Kidney capillary endothelial cell (primary cell): ENCODE measurements at regions not wholly inside any gene's neighbourhood (a gene's known extent, or its start where the extent isn't known, plus 50 kb on each side); places are given as distances from the start of the nearest gene placed in this dataset.
"Not testable (repeated sequence)": the region's sequence is repeated elsewhere in the genome, so short reads cannot be mapped to it uniquely, and the experiment has no call there.

Experiments used
- DNase-seq: peaks from one replicate; pipeline ENCODE4 v3.0.0-alpha.2; 2018; ENCODE audit warnings: low spot score

DNA sequence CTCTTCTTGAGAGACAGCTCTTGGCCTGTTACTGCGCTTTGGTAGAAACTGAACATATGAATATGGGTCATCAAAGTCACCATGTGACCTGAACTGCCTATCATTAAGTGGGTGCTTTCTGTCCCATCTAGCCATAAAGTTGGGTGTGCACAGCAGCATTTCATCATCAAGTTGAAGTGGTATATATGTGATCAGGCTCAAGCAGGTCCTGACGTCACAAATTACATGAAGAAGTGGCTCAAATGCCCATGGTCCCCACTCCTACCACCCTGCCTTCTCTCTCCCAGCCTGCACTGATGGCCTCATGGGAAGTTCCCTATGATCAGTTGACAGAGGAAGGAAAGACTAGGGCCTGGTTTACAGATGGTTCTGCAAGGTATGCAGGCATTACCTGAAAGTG is 308.8 kb upstream of the MGAT4C start:
- DNase-seq = no peak

DNA sequence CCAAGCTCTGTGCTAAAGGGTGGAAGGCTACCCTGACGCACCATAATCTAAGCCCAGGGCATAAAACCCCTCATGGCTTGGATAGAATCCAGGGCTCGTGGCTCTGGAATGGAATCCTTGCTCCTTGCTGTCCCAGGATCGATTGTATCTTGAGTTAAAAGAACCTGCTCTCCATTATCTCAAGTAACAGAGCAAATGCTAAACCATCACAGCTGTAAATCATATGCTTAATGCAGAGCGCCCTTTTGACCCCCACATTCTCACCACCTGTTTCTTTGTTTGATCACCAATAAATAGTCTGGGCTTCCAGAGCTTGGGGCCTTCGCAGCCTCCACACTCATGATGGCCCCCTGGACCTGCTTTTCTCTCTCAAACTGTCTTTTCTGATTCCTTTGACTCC is 299.3 kb upstream of the MGAT4C start:
- not testable (repeated sequence) for DNase-seq

DNA sequence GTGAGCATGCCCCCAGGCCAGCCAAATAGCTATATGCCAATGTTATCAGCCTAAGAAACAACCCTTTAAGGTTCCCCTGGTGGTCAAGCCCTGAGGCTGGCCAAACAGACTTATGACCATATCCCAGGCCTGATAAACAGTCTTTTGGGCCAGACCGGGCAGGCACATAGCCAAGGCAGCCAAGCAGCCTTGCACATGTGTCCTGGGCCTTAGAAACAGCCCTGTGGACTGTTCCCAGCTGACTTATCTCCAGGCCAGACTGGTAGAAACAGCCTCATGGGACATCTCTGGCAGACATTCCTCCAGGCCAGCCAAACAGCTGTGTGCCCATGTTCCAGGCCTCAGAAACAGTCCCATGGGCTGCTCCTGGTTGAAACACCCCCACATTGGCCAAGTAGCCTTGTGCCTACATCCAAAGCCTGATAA is 295.0 kb upstream of the MGAT4C start:
- no peak for DNase-seq

DNA sequence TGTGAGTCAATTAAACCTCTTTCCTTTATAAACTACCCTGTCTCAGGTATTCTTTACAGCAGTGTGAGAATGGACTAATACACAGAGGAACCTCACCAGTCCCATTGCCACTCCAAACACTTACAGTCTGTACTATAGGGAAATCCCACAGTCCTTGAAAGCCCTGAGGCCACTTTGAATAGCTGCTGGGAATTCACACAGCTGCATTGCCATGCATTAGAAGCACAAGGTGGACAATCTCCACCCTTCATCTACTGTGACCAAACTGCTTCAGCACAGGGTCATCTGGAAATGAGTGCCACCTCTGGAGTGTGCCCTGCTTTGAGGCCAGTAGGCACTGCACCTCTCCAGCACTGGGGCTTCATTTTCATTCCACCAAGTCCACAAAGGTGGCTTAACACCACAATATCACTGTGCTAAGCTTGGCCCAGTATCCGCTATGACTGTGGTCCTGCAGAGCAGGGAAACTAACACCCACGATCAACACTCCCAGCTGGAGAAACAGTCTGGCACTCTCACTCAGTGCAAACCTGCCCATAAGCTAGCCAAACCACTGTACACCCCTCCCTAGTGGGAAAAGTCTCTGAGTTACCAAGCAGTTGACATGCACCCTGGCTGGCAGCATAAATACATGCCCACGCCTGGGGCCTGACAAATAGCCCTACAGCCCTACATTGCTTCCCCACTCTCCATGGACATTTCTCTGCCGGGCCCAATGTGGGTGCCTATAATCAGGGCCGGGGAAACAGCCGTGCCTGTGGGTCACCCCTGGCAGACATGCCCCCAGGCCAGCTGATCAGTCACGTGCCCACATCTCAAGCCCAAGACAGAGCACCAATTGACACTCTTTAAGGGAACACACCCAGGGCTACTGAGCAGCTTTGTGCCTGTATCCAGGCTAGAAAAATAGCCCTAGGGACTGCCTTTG is 294.3 kb upstream of the MGAT4C start:
- DNase-seq = no peak

DNA sequence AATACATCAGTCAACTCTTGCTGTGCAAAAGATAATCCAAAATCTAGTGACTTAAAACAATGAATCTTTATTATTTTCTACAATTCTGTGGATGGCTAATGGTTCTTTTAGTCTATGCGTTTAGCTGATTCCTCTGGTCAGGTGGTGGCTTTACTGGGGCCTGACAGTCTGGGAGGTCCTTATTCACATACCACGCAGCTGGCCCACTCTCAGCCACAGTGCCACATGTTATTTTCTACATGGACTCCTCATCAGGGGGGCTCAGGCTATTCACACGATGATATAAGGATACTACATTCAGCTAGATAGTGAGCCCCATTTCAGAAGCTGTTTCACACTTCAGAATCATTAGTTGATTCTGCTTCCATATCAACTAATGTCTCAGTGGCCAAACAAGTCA is 287.5 kb upstream of the MGAT4C start:
- no peak for DNase-seq

DNA sequence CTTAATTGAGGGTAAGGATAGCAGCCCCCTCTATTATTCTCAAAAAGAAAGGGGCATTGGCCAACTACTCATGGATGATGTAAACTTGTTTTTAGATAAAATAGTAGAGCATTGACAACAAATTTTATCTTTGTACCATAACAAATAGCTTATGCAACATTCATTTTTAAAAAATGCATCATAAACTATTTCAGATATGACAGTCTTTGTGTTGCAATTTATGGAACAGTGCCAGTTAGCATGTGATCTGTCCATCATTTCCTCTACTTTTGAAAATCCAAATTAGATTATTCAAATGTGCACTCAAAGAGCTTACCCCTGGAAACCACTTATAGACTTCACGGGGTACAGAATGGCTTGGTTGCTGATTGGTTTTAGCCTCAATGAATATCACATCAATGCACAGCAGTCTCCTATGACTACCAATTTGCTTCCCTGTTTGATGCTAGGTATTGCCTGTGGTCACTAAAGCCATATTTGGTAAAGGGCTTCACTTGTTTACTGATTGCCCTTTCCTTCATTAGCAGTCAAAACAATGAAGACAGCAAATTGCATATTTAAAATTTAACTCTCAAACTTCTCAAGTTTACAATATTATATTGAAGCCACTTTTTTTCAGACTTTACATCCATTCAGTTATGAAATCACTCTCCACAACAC is 274.9 kb upstream of the MGAT4C start:
- no peak for DNase-seq

DNA sequence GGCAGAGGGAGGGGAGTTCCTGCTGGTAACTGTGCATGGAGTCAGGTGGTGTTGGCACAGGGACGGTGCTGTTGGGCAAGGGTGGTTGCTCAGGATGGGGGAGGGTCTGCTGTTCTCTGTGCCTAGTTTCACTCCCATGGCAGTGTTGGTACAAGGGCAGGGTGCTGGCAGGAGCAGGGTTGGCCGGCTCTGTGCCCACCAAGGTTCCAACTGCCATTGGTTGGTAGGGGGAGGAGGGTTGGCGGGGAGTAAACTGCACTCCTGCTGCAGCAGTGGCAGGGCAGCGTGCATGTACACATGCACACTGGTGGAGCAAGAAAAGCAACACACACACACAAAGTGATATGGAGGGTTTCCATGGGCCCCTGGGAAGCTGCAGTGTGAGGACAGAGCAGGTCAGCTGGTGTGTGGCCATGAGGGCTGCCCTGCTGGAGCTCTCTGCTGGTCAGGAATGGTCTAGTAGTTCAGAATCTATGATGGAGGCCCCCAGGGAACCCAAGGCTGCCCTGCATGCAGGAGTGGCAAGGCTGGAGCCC is 269.9 kb upstream of the MGAT4C start:
- DNase-seq = no peak

DNA sequence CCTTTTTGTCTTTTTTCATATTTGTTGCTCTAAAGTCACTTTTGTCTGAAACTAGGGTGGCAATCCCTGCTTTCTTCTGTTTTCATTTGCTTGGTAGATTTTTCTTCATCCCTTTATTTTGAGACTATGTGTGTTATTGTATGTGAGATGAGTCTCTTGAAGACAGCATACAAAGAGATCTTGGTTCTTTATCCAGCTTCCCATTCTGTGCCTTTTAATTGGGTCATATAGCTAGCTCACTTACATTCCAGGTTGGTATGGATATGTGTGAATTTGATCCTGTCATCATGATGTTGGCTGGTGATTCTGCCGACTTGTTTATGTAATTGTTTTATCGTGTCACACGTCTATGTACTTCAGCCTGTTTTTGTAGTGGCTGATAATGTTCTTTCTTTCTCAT is 267.7 kb upstream of the MGAT4C start:
- DNase-seq = no peak

DNA sequence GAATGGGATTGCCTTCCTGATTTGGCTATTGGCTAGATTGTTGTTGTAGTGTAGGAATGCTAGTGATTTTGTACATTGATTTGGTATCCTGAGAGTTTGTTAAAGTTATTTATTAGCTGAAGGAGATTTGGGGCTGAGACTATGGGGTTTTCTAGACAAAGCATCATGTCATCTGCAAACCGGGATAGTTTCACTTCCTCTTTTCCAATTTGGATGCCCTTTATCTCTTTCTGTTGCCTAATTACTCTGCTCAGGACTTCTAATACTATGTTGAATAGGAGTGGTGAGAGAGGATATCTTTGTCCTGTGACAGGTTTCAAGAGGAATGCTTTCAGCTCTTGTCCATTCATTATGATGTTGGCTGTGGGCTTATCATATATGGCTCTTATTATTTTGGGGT is 265.7 kb upstream of the MGAT4C start:
- no peak for DNase-seq

DNA sequence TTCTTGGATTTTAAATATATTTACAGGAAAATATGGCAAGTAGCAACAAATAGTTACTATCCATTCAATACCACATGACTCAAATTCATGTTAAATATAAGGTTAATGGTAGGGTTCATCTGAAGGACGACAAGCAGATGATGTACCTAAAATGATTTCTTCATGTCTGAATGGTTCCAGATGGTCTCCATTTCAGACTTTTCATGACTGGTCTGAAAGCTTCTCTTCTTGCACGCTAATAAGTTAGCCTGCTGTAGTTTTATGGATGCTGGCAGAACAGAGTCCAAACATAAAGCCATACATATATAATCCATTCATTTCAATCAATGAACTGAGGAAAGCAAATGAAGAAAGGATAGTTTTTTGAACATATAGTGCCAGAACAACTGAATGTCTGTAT is 257.0 kb upstream of the MGAT4C start:
- no peak for DNase-seq

DNA sequence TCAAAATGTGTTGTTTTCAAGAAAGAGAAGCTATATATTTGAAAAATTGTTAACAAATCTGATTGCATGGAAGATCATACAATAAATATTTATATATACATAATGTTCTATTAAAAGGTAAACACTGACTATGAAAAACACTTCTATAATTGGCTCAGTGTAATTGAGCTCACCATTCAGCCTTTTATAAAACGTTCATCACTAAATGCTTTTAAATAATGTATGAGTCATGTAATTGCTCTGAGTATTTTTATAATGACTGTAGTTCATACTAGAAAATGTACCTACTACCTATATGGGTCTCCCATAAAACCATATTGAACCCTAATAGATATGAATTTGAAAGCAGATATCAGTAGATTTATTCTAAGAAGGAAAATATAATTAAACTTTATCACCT is 240.4 kb upstream of the MGAT4C start:
- no peak for DNase-seq

DNA sequence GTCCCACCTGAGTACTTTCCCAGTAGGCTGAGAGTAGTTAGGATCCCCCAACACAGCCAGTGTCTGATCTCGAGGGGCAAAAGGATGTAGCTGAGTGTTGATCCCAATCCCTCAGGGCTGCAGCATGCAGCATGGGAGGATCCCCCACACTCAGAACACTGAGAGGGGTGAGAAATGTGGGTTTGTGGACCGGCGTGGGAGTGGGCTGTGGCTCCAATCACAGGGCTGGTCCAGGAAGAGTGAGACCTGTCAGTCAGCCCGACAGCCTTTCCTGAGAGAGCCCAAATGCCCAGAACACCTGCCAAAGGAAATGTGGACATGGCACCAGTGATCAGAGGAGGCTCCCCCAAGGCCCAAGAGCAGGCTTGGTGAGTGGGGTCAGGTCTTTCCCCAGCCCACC is 228.3 kb upstream of the MGAT4C start:
- no peak for DNase-seq

DNA sequence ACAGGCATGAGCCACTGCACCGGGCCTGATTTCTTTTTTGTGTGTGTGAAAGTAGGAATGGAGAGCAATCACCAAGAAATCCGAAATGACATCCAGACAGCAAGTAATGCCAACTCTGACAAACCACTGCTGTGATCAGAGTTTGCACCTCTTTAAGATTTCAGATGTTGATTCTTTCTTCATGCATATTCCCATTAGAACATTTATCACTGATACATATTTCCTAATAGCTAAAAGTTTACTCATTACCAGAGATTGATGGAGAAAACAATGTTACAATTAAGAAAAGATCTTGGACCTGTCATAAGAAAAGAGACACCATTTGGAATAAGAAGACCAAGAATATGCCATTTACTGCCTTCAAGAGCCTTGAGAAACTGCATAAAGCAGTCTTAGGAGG is 217.0 kb upstream of the MGAT4C start:
- DNase-seq = no peak

DNA sequence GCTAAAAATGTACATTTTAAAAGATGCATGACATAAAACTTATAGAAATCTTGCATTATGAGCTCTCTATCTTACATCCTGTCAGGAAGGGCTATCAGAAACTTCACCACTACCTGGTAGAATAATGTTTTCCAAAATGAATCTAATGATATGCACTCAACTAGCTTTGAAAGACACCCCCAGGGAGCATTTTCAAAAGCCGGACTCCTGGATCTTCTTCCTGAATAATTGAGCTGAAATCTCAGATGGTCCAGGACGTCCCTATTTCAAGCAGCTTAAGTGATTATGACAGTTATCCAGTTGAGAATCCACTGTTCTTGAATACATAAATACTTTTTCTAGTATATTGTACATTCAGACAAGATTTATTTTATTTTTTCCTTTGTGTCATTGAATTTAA is 200.6 kb upstream of the MGAT4C start:
- DNase-seq = no peak

DNA sequence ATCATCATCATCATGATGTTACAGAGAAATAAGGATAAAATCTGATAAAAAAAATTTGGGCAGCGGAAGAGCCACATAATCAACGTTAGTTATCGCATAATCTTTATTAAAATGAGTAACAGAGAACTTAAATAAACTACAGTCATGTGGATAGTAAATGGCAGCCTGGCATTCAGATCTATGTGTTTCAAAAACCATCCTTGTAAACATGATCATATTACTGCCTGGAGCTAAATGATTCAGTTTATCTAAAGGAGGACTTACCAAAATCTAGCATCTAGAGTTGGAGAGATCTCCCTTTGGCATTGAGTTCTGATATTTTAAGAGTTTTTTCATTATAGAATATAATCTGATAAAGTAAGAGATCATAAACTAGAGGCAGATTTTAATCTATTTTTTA is 200.1 kb upstream of the MGAT4C start:
- no peak for DNase-seq

DNA sequence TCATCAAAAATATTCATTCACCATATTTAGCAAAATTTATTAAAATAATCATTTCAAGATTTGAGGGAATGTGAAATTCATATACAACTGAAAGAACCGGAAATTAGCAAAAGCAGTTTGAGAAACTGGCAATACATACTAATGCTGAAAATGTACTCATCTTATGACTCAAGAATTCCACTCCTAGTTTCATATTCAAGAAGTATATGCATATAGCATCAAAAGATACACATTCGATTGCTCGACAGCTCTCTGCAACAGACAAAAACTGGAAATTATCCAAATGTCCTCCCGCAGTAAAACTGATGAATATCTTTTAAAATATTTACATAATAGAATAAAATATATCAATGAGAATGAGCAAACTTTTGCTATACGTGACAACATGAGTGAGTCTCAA is 189.2 kb upstream of the MGAT4C start:
- DNase-seq = no peak

DNA sequence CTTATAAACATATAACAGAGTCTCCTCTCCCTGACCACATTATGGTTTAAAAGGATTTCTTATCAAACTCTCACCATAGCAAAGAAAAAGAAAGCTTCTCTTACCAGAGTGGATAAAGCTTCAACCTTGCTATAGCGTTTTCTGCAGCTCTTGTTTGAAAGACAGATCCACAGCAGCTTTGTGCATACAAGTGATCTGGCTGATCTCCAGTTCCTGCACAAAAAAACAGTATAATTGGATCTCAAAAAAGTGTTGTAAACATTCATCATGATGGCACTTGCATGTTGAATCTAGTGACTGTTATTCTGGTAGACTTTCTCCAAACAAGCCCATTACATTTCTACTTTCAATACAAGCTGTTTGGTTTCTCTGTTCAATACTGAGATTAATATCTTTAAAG is 178.9 kb upstream of the MGAT4C start:
- DNase-seq = no peak

DNA sequence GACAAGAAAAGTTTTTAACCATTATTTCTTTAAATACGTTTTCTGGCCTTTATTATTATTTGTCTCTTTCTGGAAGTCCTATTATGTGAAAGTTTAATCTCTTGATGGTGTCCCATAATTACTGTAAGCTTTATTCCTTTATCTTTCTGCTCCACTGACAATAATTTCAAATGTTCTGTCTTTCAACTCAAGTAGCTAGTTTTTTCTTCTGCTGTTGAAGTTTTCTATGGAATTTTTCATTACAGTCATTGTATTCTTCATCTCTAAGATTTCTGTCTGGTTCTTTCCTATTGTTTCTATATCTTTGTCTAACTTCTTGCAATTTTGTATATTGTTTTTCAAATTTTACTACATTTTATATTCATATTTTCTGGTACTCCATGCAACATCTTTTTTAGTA is 173.6 kb upstream of the MGAT4C start:
- DNase-seq = no peak

DNA sequence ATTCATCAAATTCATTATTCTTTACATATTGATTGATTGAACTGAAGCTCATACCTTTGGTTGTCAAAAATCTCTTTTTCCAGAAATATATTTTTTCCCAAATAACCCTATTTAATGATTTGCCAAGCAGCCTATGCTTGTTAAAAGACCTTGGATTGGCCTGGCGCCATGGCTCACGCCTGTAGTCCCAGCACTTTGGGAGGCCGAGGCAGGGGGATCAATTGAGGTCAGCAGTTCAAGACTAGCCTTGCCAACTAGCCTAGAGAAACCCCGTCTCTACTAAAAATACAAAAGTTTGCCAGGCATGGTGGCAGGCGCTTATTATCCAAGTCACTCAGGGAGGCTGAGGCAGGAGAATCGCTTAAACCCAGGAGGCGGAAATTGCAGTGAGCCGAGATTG is 165.1 kb upstream of the MGAT4C start:
- no peak for DNase-seq

DNA sequence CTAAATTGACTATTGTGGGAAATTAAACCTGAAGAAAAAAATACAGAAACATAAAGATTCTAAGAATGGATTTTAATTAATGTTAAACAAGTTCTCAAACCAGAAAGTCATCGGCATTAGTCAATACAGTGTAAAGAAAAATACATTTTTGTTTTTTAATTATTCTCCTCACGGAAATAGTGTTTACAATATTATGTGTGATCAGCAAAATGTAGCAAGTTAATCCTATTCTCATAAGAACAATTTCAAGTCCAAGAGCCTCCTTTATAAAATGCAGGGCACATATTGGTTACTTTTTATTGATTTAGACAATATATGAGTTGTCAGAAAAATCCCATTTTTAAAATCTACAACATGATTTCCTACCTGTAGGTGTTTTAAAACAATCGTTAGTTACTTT is 158.0 kb upstream of the MGAT4C start:
- no peak for DNase-seq

DNA sequence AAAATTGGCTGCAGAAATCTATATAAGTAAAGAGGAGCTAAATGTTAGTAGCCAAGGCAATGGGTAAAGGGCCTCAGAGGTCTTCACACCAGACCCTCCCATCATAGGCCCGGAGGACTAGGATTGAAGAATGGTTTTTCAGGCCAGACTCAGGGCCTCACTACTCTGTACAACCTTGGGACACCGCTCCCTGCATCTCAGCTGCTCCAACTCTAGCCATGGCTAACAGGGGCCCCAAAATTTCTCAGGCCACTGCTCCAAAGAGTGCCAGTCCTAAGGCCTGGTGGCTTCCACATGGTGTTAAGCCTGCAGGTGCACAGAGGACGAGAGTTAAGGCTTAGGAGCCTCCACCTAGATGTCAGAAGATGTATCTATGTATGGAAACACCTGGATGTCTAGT is 155.5 kb upstream of the MGAT4C start:
- no peak for DNase-seq

DNA sequence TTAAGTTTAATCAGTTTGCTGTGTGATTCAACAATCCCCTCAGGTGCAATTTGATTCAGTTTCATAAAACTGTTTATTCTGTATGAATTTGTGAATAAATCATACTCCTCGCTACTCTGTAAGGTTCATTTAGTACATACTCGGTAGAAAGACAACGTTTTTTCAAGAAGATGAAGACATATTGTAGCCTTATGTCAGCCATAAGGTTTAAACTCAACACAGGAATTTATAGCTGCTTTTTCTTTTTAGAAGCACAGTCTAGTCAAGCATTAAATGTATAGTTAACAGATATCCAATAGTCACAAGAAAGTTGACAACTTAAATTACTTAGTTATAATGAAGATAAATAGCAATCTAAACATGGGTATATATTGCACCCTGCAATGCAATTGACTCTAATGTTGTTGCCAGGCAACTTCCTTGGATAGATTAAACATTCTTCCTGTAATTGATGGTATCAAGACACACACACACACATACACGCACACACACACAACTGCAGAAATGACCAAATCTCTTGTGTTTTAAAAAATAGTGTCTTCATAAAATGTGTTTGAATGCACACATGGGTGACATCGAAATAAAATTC is 151.5 kb upstream of the MGAT4C start:
- no peak for DNase-seq

DNA sequence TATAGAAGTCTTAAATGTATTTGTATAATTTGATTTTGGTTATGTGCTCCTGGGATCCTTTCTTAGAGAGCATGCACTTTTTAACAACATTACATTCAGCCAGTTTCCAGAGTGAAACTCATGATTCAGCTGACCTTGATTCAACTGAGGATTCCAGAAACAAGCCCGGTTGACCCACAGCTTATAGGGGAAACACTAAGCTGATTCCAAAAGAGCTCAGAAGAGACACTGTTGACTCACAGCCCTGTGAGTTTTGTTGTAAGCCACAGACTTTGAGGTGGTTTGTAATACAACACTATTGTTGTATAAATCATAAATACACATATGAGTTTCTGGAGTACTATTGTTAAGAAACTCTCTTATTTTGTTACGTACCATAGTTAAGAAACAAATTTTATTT is 133.8 kb upstream of the MGAT4C start:
- no peak for DNase-seq
